ENCODE measurements at regions not wholly inside any gene's neighbourhood (a gene's known extent, or its start where the extent isn't known, plus 50 kb on each side); places are given as distances from the start of the nearest gene placed in this dataset.

DNA sequence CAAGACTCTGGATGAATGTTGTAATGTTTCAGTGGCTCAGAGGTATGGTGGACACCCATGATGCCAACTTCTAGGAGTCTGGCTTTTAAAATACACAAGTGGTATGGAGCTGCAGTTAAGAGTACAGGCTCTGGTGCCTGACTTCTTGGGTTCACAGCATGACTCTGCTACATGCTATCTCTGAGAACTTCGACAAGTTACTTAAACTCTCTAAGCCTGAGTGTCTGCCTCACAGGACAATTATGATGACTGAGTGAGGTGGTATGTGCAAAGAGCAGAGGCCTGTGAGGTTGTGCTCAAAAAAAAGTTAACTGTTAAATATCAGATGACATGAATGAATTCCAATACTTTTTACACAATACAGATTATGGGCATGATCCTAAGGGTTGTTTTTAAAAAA, 90.9 kb upstream of the SRD5A3 start:
- Histone ChIP-seq H4K20me1 (ENCODE audit: control insufficient read depth, insufficient read depth, low read depth, low read length) (no peaks in the 10 kb centered on the region), H3K79me2 (ENCODE audit: control insufficient read depth, low read length) (no peaks in the 10 kb centered on the region), H3K4me2 (ENCODE audit: low read length) (no peak overlapping the region), H3F3A (ENCODE audit: control insufficient read depth, insufficient read depth) (no peaks in the 10 kb centered on the region), H3K4me1 (ENCODE audit: control insufficient read depth, low read length) (no peaks in the 10 kb centered on the region), H3K36me3 (ENCODE audit: control insufficient read depth, low read length) (no peaks in the 10 kb centered on the region), H3K4me3 (ENCODE audit: low read length) (no peak overlapping the region), H3K9me3 (ENCODE audit: control insufficient read depth, insufficient read depth, low read length) (no peaks in the 10 kb centered on the region), H3K27me3 (ENCODE audit: control insufficient read depth, low read length) (peaks cover 3% of the 10 kb centered on the region; the same call in 1 of the 2 replicates), H3K9me2 (replicated peaks; ENCODE audit: control insufficient read depth, low read length) (no peaks in the 10 kb centered on the region), H3K27ac (ENCODE audit: low read depth, low read length) (no peak overlapping the region)
- TF ChIP-seq EZH2phosphoT487 (IDR thresholded peaks at IDR 0.05; ENCODE audit: borderline replicate concordance, low read length), result no peak
- TF ChIP-seq, protein P1, sequence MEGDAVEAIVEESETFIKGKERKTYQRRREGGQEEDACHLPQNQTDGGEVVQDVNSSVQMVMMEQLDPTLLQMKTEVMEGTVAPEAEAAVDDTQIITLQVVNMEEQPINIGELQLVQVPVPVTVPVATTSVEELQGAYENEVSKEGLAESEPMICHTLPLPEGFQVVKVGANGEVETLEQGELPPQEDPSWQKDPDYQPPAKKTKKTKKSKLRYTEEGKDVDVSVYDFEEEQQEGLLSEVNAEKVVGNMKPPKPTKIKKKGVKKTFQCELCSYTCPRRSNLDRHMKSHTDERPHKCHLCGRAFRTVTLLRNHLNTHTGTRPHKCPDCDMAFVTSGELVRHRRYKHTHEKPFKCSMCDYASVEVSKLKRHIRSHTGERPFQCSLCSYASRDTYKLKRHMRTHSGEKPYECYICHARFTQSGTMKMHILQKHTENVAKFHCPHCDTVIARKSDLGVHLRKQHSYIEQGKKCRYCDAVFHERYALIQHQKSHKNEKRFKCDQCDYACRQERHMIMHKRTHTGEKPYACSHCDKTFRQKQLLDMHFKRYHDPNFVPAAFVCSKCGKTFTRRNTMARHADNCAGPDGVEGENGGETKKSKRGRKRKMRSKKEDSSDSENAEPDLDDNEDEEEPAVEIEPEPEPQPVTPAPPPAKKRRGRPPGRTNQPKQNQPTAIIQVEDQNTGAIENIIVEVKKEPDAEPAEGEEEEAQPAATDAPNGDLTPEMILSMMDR (IDR thresholded peaks at IDR 0.05; ENCODE audit: low read depth, low read length, poor library complexity, severe bottlenecking), result no peak

DNA sequence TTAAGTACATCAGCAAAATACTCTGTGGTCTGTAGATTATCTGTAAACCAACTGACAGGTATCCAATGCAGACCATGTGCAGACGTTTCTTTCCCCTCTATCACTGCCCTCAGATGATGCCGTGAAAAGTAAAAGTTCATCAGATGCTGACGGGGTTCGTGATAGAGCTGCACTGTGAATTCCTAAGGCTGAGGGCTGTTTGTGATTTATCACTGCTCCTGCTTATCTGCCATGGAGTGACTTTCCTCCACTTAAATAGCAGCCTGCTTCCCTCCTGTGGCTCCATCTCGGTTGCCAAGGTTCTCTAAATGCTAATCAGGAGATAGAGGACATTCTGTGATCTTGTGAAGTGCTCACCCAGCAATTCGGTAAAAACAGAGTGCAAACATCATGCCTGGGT, 89.3 kb upstream of the SRD5A3 start:
- H3K9me2 ChIP-seq (replicated peaks; ENCODE audit: control insufficient read depth, low read length), result no peaks in the 10 kb centered on the region
- peaks cover 3% of the 10 kb centered on the region; the same call in 1 of the 2 replicates for H3K27me3 ChIP-seq (ENCODE audit: control insufficient read depth, low read length)
- no peaks in the 10 kb centered on the region for H4K20me1 ChIP-seq (ENCODE audit: control insufficient read depth, insufficient read depth, low read depth, low read length)
- H3K4me3 ChIP-seq (ENCODE audit: low read length), result no peak overlapping the region
- H3K27ac ChIP-seq (ENCODE audit: low read depth, low read length), result no peak overlapping the region
- H3K4me1 ChIP-seq (ENCODE audit: control insufficient read depth, low read length), result no peaks in the 10 kb centered on the region
- H3K4me2 ChIP-seq (ENCODE audit: low read length), result no peak overlapping the region
- TF ChIP-seq, protein P1 (IDR thresholded peaks at IDR 0.05; ENCODE audit: low read depth, low read length, poor library complexity, severe bottlenecking), result no peak
- TF ChIP-seq EZH2phosphoT487 (IDR thresholded peaks at IDR 0.05; ENCODE audit: borderline replicate concordance, low read length), result no peak
- H3K9me3 ChIP-seq (ENCODE audit: control insufficient read depth, insufficient read depth, low read length), result no peaks in the 10 kb centered on the region
- no peaks in the 10 kb centered on the region for H3F3A ChIP-seq (ENCODE audit: control insufficient read depth, insufficient read depth)
- no peaks in the 10 kb centered on the region for H3K36me3 ChIP-seq (ENCODE audit: control insufficient read depth, low read length)
- no peaks in the 10 kb centered on the region for H3K79me2 ChIP-seq (ENCODE audit: control insufficient read depth, low read length)

DNA sequence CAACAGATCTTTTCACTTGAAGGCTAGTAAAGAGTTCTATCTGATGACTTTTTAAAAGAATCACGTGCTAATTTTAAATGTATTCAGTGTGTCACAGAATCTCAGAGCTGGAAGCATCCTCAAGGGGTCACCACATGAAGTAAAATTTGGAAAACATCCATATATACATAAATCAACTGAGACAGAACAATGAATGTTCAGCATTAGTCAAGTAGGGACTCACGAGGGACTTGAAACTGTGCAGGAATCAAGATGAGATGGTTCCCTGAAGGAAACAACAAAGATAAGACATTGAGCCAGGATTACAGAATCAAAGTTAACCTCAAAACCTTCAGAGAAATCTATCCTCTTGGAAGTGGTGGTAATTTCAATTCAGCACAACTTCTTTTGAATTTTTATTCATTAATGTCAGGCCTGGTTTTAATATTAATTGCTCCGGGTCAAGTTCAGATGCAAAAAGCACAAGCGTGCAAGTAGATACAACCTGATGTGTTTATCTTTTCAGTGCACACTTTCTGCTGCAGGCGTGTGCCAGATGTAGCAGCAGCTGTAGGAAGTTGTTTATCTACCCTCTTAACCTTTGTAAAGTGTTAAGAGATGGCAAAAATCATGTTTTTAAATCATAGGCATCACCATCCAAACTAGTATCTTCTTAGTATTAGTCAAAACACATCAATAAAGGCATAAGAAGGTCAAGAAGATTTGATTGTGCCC, 87.7 kb upstream of the SRD5A3 start:
- Histone ChIP-seq H3K79me2 (ENCODE audit: control insufficient read depth, low read length) (no peaks in the 10 kb centered on the region), H3K4me1 (ENCODE audit: control insufficient read depth, low read length) (no peaks in the 10 kb centered on the region), H3K9me3 (ENCODE audit: control insufficient read depth, insufficient read depth, low read length) (no peaks in the 10 kb centered on the region), H3F3A (ENCODE audit: control insufficient read depth, insufficient read depth) (no peaks in the 10 kb centered on the region), H3K27ac (ENCODE audit: low read depth, low read length) (no peak overlapping the region), H4K20me1 (ENCODE audit: control insufficient read depth, insufficient read depth, low read depth, low read length) (no peaks in the 10 kb centered on the region), H3K4me3 (ENCODE audit: low read length) (no peak overlapping the region), H3K36me3 (ENCODE audit: control insufficient read depth, low read length) (no peaks in the 10 kb centered on the region), H3K4me2 (ENCODE audit: low read length) (no peak overlapping the region), H3K9me2 (replicated peaks; ENCODE audit: control insufficient read depth, low read length) (no peaks in the 10 kb centered on the region), H3K27me3 (ENCODE audit: control insufficient read depth, low read length) (peaks cover 3% of the 10 kb centered on the region; the same call in 1 of the 2 replicates)
- TF ChIP-seq, protein P1 (IDR thresholded peaks at IDR 0.05; ENCODE audit: low read depth, low read length, poor library complexity, severe bottlenecking), result no peak

Measured in DOHH2 (cell line).